Activated CD4-positive, alpha-beta T cell treated with anti-CD3 and anti-CD28 coated beads for 1 hour (primary cell): ENCODE measurements at regions not wholly inside any gene's neighbourhood (a gene's known extent, or its start where the extent isn't known, plus 50 kb on each side); places are given as distances from the start of the nearest gene placed in this dataset.
"Not testable (repeated sequence)": the region's sequence is repeated elsewhere in the genome, so short reads cannot be mapped to it uniquely, and the experiment has no call there.

Source experiments
- DNase-seq: peaks from one replicate; pipeline ENCODE4 v3.0.0-alpha.2; 2020

DNA sequence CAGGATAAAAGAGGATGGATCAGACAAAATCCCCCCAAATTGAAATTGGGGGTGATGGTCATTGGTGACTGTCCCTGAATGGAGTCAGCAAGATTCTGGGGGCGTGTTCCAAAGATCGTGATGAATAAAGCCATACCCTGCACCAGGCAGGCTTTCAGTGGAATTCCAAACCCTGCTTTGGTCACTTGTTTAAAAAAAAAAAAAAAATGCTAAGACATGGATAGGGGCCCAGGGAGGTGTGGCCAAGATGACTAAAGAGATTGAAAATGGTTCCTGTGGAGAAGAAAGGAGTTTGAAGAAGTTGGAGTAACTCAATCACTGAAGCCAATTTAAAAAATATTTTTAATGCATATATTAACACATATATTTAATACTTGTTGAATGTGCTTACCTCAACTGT is 161.4 kb upstream of the KCNG1 start:
- DNase-seq: no peak

DNA sequence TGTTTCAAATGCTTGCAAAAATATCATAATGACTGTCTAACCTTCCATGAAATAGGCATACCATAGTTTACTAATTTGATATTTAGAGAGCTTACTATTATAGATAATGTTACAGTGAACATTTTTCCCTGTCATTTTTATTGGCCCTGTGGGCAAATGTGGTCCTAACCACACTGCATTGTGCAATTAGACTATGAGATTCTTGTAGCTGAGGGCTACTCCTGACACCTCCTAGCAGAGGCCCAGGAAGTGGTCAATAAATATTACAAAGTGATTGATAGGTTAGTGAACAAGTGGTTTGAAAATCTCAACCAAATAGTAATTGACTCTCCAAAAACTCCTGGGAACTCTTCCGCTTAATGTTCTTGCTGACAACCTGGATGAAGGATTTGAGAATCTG is 160.5 kb upstream of the KCNG1 start:
- DNase-seq: no peak

DNA sequence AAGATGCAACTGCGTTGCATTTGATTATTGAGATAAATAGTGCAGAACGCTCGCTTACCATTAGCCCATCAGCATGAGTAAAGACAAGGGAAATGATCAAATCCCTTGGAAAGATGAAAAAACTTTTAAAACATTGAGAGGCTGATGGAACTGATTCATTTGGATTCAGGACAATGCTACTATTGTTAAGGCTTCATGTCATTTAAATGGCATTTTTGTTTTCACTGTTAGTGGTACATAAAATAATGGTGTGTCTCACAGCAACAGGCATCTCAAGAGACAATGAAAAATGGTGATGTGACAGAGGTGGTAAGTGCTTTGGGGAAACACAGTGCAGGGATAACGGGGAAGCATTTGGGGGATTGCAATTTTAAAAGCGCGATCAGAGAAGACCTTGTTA is 159.7 kb upstream of the KCNG1 start:
- DNase-seq: no peak

DNA sequence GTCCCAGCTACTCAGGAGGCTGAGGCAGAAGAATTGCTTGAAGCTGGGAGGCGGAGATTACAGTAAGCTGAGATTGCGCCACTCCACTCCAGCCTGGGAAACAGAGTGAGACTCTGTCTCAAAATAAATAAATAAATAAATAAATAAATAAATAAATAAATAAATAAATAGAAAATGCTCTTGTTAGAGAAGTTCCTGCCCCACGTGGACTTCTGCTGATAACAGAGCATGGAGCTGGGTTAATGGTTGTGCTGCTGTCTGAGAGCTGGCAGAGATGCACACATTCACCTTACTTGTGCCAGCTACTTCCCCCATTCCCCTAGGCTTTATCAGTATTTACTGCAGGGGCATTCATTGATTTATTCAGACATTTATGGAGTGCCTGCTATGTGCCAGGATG is 155.2 kb upstream of the KCNG1 start:
- no peak for DNase-seq

DNA sequence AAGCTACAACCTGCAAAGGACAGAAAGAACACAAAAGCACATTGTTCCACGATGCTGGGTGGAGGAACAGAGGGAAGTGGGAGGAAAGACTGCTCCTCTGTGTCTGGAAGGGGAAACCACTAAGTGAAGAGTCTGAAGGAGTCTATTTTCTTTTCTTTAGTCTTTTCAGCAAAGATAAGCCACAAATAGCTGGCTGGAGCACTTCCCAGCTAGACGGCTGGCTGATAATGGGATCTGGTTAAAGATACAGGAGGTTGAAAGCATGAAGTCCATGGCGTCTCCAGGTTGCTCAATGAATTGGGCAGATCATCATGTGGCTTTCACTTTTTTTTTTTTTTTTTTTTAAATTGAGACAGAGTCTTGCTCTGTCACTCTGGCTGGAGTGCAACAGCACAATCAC is 154.0 kb upstream of the KCNG1 start:
- DNase-seq: no peak

DNA sequence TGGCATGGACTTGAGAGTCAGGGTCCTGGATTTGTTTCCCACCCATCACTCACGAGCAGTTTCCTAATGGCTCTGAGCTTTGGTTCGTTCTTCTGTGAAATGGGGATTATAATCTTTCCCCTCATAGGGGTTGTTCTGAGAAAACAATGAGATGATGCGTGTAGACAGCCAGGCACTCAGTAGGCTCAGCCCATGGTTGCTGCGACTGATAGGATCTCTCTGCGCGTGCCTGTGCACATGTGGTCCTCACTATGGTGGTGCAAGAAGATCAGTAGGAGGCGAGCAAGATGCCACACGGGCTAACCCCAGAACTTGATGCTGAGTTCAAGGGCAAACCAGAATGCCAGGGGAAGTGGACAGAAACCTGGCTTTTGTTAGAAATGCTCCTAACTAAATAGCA is 153.5 kb upstream of the KCNG1 start:
- no peak for DNase-seq

DNA sequence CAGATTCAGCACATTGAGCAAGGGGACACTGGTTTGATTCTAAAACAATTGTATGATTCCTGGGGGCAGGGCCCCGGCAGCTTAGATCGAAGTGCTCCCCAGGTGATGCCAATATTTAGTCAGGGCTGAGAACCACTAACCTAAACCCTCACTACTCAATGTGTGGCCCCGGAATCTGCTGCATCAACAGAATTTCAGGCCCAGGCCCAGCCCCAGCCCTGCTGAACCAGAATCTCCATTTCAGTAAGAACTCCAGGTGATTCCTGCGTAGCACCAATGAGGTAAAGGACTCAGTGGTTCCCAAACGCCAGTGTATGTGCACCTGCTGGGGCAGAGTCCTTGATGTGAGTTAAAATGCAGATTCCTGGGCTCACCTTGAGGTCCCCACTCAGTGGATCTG is 152.8 kb upstream of the KCNG1 start:
- DNase-seq: no peak

DNA sequence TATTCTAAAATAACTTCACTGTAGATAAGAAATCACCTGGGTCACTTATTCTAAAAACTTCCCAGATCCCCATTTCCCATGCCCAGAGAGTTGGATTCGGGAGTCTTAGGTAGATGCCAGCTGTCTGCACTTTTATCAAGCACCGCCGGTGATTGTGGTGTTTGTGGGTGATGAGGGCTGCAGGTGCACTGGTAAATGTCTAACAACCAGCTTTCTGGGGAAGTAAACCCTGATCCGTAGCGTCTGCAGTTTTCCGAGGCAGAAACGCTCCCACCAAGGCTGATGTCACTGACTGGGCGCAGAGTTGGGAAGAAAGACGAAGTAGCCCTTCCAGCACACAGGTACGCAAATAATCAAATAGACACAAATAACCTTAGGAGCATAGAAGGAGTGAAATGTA is 152.2 kb upstream of the KCNG1 start:
- no peak for DNase-seq

DNA sequence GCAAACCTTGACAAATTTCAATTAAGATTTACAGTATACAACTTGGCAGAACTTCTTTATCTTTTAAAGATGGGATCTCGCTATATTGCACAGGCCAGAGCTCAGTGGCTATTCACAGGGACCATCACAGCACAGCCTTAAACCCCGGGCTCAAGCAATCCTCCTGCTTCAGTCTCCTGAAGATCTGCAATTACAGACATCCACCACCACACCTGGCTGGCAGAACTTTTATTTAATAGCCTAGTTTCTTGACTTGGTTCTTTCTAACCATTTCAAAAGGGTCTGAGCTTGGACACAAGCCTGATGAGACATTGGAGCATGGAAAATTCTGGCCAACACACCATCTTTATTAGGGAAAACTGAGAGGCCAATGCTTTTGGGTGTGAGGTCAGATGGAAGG is 151.6 kb upstream of the KCNG1 start:
- no peak for DNase-seq

DNA sequence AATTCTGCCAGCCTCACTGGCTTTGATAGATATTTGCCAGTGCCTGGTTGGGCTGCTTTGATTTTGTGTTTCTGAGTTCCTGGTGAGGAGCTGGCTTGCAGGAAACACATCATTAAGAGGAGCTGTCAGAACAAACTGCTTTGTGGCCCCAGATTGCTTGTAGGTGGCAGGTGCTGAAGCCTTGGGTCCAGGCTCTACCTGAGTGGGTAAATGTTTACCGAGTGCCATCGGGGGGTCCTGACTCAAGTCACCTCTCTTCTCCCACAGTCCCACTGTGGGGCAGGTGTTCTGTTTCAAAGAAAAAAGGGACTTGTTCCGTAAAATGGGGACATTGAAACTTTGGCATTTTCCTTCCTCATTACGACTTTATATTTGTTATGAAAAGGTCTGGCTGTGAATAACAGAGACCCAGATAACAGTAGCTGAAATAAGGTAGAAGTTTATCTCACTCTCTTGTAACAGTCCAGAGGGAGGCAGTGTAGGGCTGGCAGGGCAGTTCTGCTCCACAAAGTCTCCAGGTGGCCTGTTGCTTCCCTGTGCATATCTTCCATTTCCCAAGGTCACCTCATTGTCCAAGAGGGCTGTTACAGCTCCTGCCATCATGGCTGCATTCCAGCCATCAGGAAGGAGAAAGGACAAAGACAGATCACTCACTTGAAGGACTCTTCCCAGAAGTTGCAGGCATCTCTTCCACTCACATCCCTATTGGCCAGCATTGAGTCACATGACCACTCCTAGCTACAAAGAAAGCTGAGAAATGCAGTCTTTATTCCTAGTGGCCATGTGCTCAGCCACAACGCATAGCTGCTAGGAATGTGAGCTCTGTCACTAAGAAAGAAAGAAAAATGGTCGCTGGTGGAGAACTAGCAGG is 149.9 kb upstream of the KCNG1 start:
- no peak for DNase-seq

DNA sequence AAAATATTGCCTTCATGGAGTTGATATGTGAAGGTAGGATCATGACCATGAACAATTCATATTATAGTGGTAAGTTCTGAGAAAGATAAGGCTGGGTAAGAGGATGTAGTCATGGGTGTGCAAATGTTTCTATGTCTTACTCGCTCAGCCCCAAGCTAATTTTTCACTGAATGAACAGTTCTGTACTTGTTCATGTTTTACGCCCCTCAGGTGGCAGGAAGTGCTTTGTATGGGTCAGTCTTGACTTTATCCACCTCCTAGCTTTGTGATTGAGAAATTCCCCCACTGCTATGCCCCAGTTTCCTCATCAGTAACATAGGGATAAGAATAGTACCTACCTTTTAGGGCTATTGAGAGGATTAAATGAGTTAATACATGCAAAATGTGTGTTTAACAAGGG is 148.2 kb upstream of the KCNG1 start:
- DNase-seq: no peak

DNA sequence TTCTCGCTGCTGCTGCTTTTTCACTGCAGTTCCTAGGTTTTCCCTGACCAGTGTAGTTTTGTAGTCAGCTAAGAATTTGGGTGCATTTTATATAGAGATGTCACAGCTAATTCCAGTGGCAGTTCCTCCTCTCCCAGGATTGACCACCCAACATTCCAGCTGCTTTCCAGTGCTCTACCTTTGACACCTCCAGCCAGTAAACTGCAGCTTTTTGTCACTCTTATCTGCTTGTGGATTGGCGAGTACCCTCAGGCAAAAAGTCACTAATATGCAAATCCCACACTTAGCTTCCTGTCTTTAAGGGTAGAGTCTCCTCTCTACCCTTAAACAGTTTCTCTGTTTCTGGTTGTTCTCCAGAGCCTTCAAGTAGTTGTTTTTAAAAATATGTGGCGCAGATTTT is 146.9 kb upstream of the KCNG1 start:
- no peak for DNase-seq

DNA sequence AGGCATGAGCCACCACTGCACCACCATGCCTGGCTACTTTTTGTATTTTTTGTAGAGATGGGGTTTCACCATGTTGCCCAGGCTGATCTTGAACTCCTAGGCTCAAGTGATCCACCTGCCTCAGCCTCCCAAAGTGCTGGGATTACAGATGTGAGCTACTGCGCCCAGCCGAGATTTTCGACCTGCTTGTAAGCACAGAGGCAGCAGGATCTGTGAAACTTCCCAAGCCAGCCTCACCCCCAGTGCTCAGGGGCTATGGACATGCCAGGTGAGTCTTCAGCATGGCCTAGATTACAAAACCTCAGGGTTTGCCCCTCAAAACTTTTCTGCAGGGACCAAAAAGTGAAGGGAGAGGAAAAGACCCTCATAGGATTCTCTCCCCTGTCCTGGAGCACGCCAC is 145.0 kb upstream of the KCNG1 start:
- DNase-seq: not testable (repeated sequence)

DNA sequence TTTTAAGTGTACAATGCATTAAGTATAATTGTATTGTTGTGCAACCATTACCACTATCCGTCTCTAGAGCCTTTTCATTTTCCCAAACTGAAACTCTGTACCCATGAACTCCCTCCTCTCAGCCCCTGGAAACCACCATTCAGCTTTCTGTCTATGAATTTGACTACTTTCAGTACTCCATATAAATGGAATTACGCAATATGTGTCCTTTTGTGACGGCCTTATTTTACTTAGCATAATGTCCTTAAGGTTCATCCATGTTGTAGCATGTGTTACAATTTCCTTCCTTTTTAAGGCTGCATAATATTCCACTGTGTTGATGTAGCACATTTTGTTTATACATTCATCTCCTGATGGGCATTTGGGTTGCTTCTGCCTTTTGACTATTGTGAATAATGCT is 143.6 kb upstream of the KCNG1 start:
- DNase-seq: no peak

DNA sequence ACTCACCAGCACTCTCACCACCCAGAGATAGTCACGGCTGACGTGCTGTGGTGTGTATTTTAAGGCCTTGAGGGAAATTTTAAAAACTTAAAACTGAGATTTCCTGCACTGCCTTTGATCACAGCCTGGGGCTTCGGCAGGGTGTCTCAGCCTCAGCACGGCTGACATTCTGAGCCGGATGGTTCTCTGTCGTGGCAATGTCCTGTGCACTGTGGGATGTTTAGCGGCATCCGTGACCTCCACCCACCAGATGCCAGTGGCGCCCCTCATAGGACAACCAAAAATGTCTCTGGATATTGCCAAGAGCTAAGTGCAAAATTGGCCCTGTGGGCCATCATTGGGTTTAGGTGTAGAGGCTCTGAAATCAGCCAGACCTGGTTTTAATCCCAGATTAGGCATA is 142.2 kb upstream of the KCNG1 start:
- no peak for DNase-seq

DNA sequence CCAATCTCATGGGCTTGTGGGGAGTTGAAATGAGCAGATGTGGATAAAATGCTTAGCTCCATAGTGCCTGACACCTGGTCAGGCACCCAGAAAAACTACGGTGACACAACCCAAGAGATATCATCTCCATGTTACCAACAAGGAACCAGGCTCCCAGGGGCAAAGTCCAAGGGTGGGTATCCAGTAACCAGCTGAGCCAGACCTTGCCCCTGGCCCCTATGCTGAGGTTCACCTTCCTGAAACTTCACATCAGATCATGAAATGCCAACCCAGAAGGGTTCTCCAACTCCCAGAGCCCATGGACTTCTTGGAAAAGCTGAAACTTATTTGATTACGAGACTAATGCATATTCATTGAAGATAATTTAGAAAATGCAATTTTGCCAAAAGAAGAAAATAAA is 141.8 kb upstream of the KCNG1 start:
- no peak for DNase-seq

DNA sequence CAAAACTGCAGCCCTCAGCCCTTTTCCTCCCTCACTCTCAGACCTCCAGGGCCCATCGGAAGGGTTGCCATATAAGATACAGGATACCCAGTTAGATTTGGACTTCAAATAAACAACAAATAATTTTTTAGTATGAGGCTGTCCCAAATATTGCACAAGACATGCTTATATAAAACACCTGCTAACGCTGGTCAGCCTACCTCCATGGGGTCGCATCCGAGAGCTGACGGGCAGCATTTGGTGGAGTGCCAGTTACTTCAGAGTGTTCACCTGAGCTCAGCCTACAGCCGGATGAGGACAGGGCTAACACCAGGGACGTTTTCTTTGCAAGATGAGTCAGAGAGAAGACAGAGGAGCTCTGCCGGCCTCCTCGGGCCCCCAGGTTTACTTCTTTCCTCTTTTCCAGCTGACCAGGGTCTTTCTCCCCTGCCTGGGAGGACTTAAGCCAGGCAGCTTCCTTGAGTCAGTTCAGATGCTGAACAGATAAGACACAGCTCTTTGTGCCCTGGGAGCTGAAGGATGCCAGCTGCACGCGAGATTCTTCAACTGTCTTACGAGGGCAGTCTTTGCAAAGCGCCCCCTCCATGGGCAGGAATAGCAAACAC is 141.2 kb upstream of the KCNG1 start:
- no peak for DNase-seq

DNA sequence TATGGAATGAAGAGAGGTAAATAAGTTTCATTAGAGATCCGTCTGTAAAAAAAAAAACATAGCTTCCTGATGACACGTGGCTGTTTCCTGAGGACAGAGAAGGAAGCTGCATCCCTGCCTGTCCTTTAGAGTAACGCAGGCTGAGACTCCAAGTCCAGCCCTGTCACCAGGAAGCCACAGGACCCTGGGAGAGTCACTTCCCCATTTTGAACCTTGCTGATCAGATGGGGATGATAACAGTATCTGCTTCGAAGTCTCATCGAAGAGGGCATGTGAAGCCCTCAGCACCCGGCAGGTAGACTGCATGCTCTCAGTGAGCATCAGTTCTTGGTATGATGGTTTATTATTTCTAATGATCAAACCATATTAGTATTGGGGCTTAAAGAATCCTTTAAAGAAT is 139.1 kb upstream of the KCNG1 start:
- no peak for DNase-seq

DNA sequence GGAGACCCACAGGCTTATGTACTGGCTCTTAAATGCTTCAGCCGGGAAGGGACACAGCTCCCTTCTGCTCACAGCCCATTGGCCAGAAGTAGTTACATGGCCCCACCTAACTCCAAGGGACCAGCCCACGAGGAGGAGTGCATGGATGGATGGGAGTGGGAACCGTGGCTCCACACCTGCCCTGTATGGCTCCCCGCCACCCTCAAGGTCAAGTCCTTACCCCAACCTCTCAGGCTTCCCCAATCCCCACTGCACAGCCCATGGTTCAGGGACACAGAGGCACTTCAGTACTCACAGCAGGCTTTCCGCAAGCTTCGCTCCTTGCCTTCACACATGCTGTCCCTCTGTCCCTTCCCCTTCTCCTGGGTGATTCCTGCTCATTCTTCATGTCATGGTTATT is 137.9 kb upstream of the KCNG1 start:
- DNase-seq: no peak

DNA sequence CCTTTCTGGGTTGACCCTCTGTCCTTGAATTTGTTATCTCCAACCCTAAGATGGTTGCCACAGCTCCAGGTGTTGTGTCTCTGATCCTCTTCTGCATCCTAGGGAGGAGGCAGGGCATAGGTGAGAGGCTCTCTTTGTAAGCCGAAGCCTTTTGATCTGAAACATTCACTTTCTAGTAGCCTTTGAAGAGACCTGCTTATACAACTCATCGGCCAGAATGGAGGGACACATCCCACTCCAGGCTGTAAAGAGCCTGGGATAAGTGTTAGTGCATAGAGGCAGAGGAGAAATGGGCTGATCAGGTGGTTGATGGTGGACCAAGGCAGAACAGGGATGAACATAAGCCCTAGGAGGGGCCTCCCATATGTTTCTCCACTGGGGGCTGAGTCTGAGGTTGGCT is 137.1 kb upstream of the KCNG1 start:
- DNase-seq: no peak

DNA sequence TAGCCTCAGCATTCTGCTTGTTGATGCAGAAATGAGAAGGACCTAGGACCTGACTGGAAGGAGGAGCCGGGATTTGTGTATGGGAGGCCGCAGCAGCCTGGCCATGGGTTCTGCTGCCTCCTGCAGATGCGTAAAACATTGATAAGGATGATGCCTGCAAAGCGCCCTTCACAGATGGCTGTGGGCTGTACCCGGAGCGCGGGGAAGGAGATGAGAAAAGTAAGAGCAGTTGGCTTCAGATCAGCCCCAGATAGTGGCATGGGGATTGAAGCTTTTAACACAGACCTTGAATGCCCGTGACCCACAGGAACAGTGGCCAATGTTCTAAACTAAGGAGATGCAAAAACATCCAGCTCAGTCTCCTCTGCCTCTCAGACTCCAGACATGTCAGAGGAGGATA is 136.4 kb upstream of the KCNG1 start:
- DNase-seq: no peak

DNA sequence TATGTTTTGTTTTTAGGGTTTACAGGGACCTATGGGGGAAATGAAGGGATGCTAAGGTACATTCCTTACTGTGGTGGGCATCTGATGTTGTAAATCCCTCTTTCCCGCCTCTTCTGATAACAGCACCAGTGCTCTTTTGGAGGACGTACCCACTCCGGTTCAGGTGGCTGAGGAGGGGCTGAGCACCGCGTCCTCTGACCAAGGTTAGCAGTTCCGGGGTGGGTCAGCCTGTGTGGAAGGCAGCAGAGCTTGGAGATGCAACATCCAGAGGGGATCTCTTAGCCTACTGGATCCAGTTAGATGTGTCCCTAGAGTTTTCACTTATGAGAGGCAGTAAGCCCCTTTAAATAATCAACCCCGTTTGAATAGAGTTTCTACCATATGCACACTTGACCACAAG is 135.3 kb upstream of the KCNG1 start:
- no peak for DNase-seq

DNA sequence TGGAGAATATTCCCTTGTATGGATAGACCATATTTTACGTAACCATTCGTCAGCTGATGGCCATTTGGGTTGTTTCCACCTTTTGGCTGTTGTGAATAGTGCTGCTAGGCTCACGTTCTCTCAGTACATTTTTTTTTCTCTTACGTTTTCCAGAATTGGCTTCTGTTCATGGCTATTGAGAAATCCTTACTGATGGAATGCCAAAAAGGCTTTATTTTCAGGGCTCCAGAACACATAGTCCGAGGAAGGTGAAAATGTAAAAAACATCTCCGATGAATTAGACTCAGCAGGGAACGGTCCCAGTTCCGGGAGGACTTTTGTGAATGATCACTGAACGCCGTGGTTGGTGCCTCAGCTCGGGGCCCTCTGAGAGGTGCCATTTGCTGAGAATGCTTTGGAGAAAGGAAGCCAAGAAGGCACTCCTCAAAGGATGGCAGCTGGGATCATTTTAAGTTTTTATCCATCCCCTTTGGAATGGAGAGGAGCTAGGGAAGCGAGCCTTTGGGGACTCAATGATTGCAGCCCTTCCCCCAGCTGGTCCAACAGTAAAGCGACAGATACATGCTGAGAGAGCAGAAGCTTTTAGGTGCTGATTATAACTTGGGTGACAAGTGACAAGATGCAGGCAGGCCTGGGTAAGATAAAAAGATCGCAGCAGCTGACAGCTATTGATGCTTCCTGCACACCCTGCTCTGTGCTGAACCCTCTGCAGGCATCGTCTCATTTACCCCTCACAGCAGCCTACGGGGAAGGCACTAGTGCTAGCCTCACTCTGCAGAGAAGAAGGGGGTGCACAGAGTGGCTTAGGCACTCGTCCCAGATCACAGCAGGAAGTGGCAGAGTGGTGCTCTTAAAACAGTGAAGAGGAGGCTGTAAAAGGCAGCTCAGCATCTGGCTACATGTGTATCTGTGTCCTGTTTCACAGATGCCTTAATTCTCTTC is 133.4 kb upstream of the KCNG1 start:
- no peak for DNase-seq
